GM21786 (cell line): ENCODE measurements at regions not wholly inside any gene's neighbourhood (a gene's known extent, or its start where the extent isn't known, plus 50 kb on each side); places are given as distances from the start of the nearest gene placed in this dataset.

Source experiments
- ATAC-seq: cut with Tn5 transposase; IDR thresholded peaks from one replicate; pipeline ENCODE4 v1.9.1; 2021; ENCODE audit not compliant: unreplicated experiment

GRCh38 chr21:26784974-26785373, 60.2 kb downstream of the ADAMTS1 start:
- ATAC-seq: no peak

GRCh38 chr21:26783466-26784195, 61.6 kb downstream of the ADAMTS1 start:
- no peak for ATAC-seq

GRCh38 chr21:26782747-26783146, 62.5 kb downstream of the ADAMTS1 start:
- no peak for ATAC-seq

GRCh38 chr21:26782331-26782730, 62.9 kb downstream of the ADAMTS1 start:
- ATAC-seq: no peak

GRCh38 chr21:26781331-26781730, 63.9 kb downstream of the ADAMTS1 start:
- no peak for ATAC-seq

- no peak for ATAC-seq
These were observed 68.0 kb downstream of the ADAMTS1 start for GRCh38 chr21:26777166-26777565.

- no peak for ATAC-seq
These were observed 68.7 kb downstream of the ADAMTS1 start for GRCh38 chr21:26776310-26777021.

- ATAC-seq: no peak
These were observed 72.2 kb downstream of the ADAMTS1 start for GRCh38 chr21:26773058-26773457.

- no peak for ATAC-seq
These were observed 75.5 kb downstream of the ADAMTS1 start for GRCh38 chr21:26769613-26770188.

GRCh38 chr21:26766826-26767325, 78.3 kb downstream of the ADAMTS1 start:
- ATAC-seq: no peak

- ATAC-seq: no peak
These were observed 83.9 kb downstream of the ADAMTS1 start for GRCh38 chr21:26761174-26761915.

- ATAC-seq: no peak
These were observed 85.5 kb downstream of the ADAMTS1 start for GRCh38 chr21:26759731-26760130.

- ATAC-seq: no peak
These were observed 86.9 kb downstream of the ADAMTS1 start for GRCh38 chr21:26758083-26758880.

- ATAC-seq: no peak
These were observed 88.6 kb downstream of the ADAMTS1 start for GRCh38 chr21:26756491-26757159.

GRCh38 chr21:26754853-26755252, 90.4 kb downstream of the ADAMTS1 start:
- ATAC-seq: no peak

GRCh38 chr21:26753822-26754221, 91.4 kb downstream of the ADAMTS1 start:
- no peak for ATAC-seq

- ATAC-seq: no peak
These were observed 92.4 kb downstream of the ADAMTS1 start for GRCh38 chr21:26752849-26753248.

GRCh38 chr21:26751305-26751704, 93.9 kb downstream of the ADAMTS1 start:
- ATAC-seq: no peak

- ATAC-seq: no peak
These were observed 97.1 kb downstream of the ADAMTS1 start for GRCh38 chr21:26748066-26748465.

- ATAC-seq: no peak
These were observed 98.0 kb downstream of the ADAMTS1 start for GRCh38 chr21:26747216-26747615.
